BLaER1 treated with 17β-estradiol and CSF1 and Interleukin-3, amounts not matched to agents 10 nM and 100 nM (cell line): ENCODE measurements at regions not wholly inside any gene's neighbourhood (a gene's known extent, or its start where the extent isn't known, plus 50 kb on each side); places are given as distances from the start of the nearest gene placed in this dataset.
"Not testable (repeated sequence)": the region's sequence is repeated elsewhere in the genome, so short reads cannot be mapped to it uniquely, and the experiment has no call there.

Experiments
- H3K27ac ChIP-seq, 11 experiments: shearing (Covaris generic); formaldehyde crosslinking; 2 replicates each; pipeline ENCODE4 v1.8.1; 2022
- H3K27me3 ChIP-seq, 11 experiments: shearing (Covaris generic); formaldehyde crosslinking; 2 replicates each; pipeline ENCODE4 v1.8.1; 2022
- H3K36me3 ChIP-seq, 11 experiments: shearing (Covaris generic); formaldehyde crosslinking; 2 replicates each; pipeline ENCODE4 v1.8.1; 2022
- H3K4me1 ChIP-seq, 10 experiments: shearing (Covaris generic); formaldehyde crosslinking; 2 replicates each; pipeline ENCODE4 v1.8.1; 2022
- H3K4me2 ChIP-seq, 11 experiments: shearing (Covaris generic); formaldehyde crosslinking; 2 replicates each; pipeline ENCODE4 v1.8.1; 2022
- H3K4me3 ChIP-seq, 10 experiments: shearing (Covaris generic); formaldehyde crosslinking; 2 replicates each; pipeline ENCODE4 v1.8.1; 2022
- H3K9ac ChIP-seq, 11 experiments: shearing (Covaris generic); formaldehyde crosslinking; 2 replicates each; pipeline ENCODE4 v1.8.1; 2022
- H3K9me3 ChIP-seq, 11 experiments: shearing (Covaris generic); formaldehyde crosslinking; replicated peaks in 1 of 11; 2 replicates each; pipeline ENCODE4 v1.8.1; 2022
- H4K20me1 ChIP-seq, 11 experiments: shearing (Covaris generic); formaldehyde crosslinking; 2 replicates each; pipeline ENCODE4 v1.8.1; 2022
- Cebpa-rat ChIP-seq, 11 experiments: shearing (Covaris generic); IDR thresholded peaks; 2 replicates each; pipeline ENCODE4 v1.8.1; 2022

GRCh38 chr3:145088917-145089316 lies 1072.1 kb downstream of the PLOD2 start:
- Histone ChIP-seq H3K27me3 (no peaks in the 10 kb centered on the region), H3K27ac (peak overlapping the region in 8 of 11 experiments; percentile 47 to 88 (median 80); a peak in 17 of 22 replicates), H3K36me3 (no peaks in the 10 kb centered on the region), H3K4me3 (no peak overlapping the region), H3K9me3 (peaks cover 0 to 5% (median 0%) of the 10 kb centered on the region in 11 experiments; a peak in 2 of 22 replicates), H3K9ac (peak overlapping the region in 3 of 11 experiments; percentile 14 to 42 (median 35); a peak in 4 of 22 replicates), H4K20me1 (no peaks in the 10 kb centered on the region), H3K4me2 (peak overlapping the region; percentile 17 to 87 (median 52); a peak in 21 of 22 replicates), H3K4me1 (peaks cover 35 to 48% (median 44%) of the 10 kb centered on the region in 10 experiments)
- TF ChIP-seq Cebpa-rat (IDR thresholded peaks at IDR 0.05) = no peak

GRCh38 chr3:145089337-145089736 lies 1071.6 kb downstream of the PLOD2 start:
- no peak for TF ChIP-seq Cebpa-rat (IDR thresholded peaks at IDR 0.05)
- Histone ChIP-seq H3K36me3 (no peaks in the 10 kb centered on the region), H3K4me1 (peaks cover 35 to 48% (median 44%) of the 10 kb centered on the region in 10 experiments), H3K27me3 (no peaks in the 10 kb centered on the region), H3K4me3 (no peak overlapping the region), H3K9ac (no peak overlapping the region; a peak in 1 of 22 replicates), H4K20me1 (no peaks in the 10 kb centered on the region), H3K4me2 (peak overlapping the region in 9 of 11 experiments; percentile 39 to 87 (median 74); a peak in 18 of 22 replicates), H3K27ac (peak overlapping the region in 8 of 11 experiments; percentile 47 to 88 (median 80); a peak in 16 of 22 replicates), H3K9me3 (peaks cover 0 to 5% (median 0%) of the 10 kb centered on the region in 11 experiments; a peak in 2 of 22 replicates)

- no peaks in the 10 kb centered on the region for H3K36me3 ChIP-seq
- no peaks in the 10 kb centered on the region for H4K20me1 ChIP-seq
- peak overlapping the region in 1 of 11 experiments; percentile 15; a peak in 2 of 22 replicates for H3K4me2 ChIP-seq
- H3K4me3 ChIP-seq = no peak overlapping the region
- H3K27ac ChIP-seq = no peak overlapping the region
- no peaks in the 10 kb centered on the region for H3K9me3 ChIP-seq
- H3K4me1 ChIP-seq = peaks cover 0 to 4% (median 2%) of the 10 kb centered on the region in 10 experiments; a peak in 14 of 20 replicates
- no peak for TF ChIP-seq Cebpa-rat (IDR thresholded peaks at IDR 0.05)
- H3K27me3 ChIP-seq = no peaks in the 10 kb centered on the region
- no peak overlapping the region for H3K9ac ChIP-seq
Observed at GRCh38 chr3:145094355-145094941, 1066.5 kb downstream of the PLOD2 start.

- H4K20me1 ChIP-seq, H3K27me3 ChIP-seq, H3K4me3 ChIP-seq, H3K36me3 ChIP-seq, H3K9ac ChIP-seq, H3K9me3 ChIP-seq, H3K4me2 ChIP-seq, H3K4me1 ChIP-seq, H3K27ac ChIP-seq: not testable (repeated sequence)
Observed at GRCh38 chr3:145111141-145111540, 1049.8 kb downstream of the PLOD2 start.

GRCh38 chr3:145116769-145117168 lies 1044.2 kb downstream of the PLOD2 start:
- Histone ChIP-seq H3K27me3 (no peaks in the 10 kb centered on the region), H3K9ac (no peak overlapping the region), H4K20me1 (no peaks in the 10 kb centered on the region), H3K4me1 (no peaks in the 10 kb centered on the region), H3K36me3 (no peaks in the 10 kb centered on the region), H3K4me2 (no peak overlapping the region), H3K4me3 (no peak overlapping the region), H3K9me3 (no peaks in the 10 kb centered on the region), H3K27ac (no peak overlapping the region)
- no peak for TF ChIP-seq Cebpa-rat (IDR thresholded peaks at IDR 0.05)

GRCh38 chr3:145118303-145118702 lies 1042.7 kb downstream of the PLOD2 start:
- Histone ChIP-seq H3K4me2 (no peak overlapping the region), H3K4me3 (no peak overlapping the region), H3K4me1 (no peaks in the 10 kb centered on the region), H3K27me3 (no peaks in the 10 kb centered on the region), H4K20me1 (no peaks in the 10 kb centered on the region), H3K9me3 (no peaks in the 10 kb centered on the region), H3K27ac (no peak overlapping the region), H3K9ac (no peak overlapping the region), H3K36me3 (no peaks in the 10 kb centered on the region)
- no peak for TF ChIP-seq Cebpa-rat (IDR thresholded peaks at IDR 0.05)

GRCh38 chr3:145124900-145125678 lies 1035.9 kb downstream of the PLOD2 start:
- Histone ChIP-seq H3K9me3 (no peaks in the 10 kb centered on the region), H3K4me3 (no peak overlapping the region), H3K27me3 (no peaks in the 10 kb centered on the region), H3K4me2 (no peak overlapping the region), H3K36me3 (no peaks in the 10 kb centered on the region), H3K4me1 (no peaks in the 10 kb centered on the region), H4K20me1 (no peaks in the 10 kb centered on the region), H3K27ac (no peak overlapping the region), H3K9ac (no peak overlapping the region)
- TF ChIP-seq Cebpa-rat (IDR thresholded peaks at IDR 0.05) = no peak

- no peaks in the 10 kb centered on the region for H3K4me1 ChIP-seq
- no peak for TF ChIP-seq Cebpa-rat (IDR thresholded peaks at IDR 0.05)
- H3K4me2 ChIP-seq = no peak overlapping the region
- H3K4me3 ChIP-seq = no peak overlapping the region
- H3K36me3 ChIP-seq = no peaks in the 10 kb centered on the region
- H3K9ac ChIP-seq = no peak overlapping the region
- H3K27ac ChIP-seq = no peak overlapping the region
- no peaks in the 10 kb centered on the region for H3K27me3 ChIP-seq
- no peaks in the 10 kb centered on the region for H4K20me1 ChIP-seq
- H3K9me3 ChIP-seq = no peaks in the 10 kb centered on the region
Observed at GRCh38 chr3:145133281-145133680, 1027.7 kb downstream of the PLOD2 start.

- H4K20me1 ChIP-seq = no peaks in the 10 kb centered on the region
- no peaks in the 10 kb centered on the region for H3K9me3 ChIP-seq
- no peak overlapping the region for H3K9ac ChIP-seq
- no peak for TF ChIP-seq Cebpa-rat (IDR thresholded peaks at IDR 0.05)
- no peak overlapping the region for H3K4me3 ChIP-seq
- H3K27ac ChIP-seq = no peak overlapping the region
- H3K36me3 ChIP-seq = no peaks in the 10 kb centered on the region
- no peaks in the 10 kb centered on the region for H3K27me3 ChIP-seq
- no peak overlapping the region for H3K4me2 ChIP-seq
- no peaks in the 10 kb centered on the region for H3K4me1 ChIP-seq
Observed at GRCh38 chr3:145134738-145135137, 1026.2 kb downstream of the PLOD2 start.
